Uterus (tissue), 3 donors: ENCODE measurements at regions not wholly inside any gene's neighbourhood (a gene's known extent, or its start where the extent isn't known, plus 50 kb on each side); places are given as distances from the start of the nearest gene placed in this dataset.

Experiments used
- DNase-seq, 2 donors: peaks; one replicate each; pipeline ENCODE4 v3.0.0-alpha.2; 2019 to 2020
- H3K27ac ChIP-seq, 2 donors: fragments of 200-600 bp; sonication (generic); 1 replicate in 1 of 2; 2 replicates in 1 of 2; pipeline ENCODE4 v1.5.1; 2016 to 2018
- H3K27me3 ChIP-seq, 2 donors: fragments of 200-600 bp; sonication (generic); one replicate each; pipeline ENCODE4 v1.5.1; 2018 to 2019; ENCODE audit warnings: control low read depth in 1 of 2
- H3K36me3 ChIP-seq, 2 donors: fragments of 200-600 bp; sonication (generic); one replicate each; pipeline ENCODE4 v1.5.1; 2019; ENCODE audit warnings: control low read depth in 1 of 2
- H3K4me1 ChIP-seq, 2 donors: fragments of 200-600 bp; sonication (generic); one replicate each; pipeline ENCODE4 v1.5.1; 2018 to 2019; ENCODE audit warnings: control low read depth in 1 of 2
- H3K4me3 ChIP-seq, 2 donors: fragments of 200-600 bp; sonication (generic); 1 replicate in 1 of 2; 2 replicates in 1 of 2; pipeline ENCODE4 v1.5.1; 2018 to 2019; ENCODE audit warnings: mild to moderate bottlenecking in 1 of 2
- H3K9me3 ChIP-seq, 2 donors: fragments of 200-600 bp; sonication (generic); one replicate each; pipeline ENCODE4 v1.5.1; 2019; ENCODE audit warnings: control low read depth in 1 of 2
- POLR2A ChIP-seq, 2 donors: fragments of 450-650 bp; IDR thresholded peaks; one replicate each; pipeline ENCODE4 v1.6.1; 2016; ENCODE audit warnings: antibody characterized with exemption in 2 of 2, mild to moderate bottlenecking in 1 of 2, moderate library complexity in 1 of 2
- intact Hi-C: fragments of 100-400 bp; cut with DNase I; formaldehyde crosslinking; loops from one replicate; pipeline ENCODE4 v1.15.1; 2023; ENCODE audit warnings: low total_unique reads
- TF ChIP-seq, protein P1 (sequence below), 4 experiments: fragments of 200-600 bp in 2 of 4; fragments of 450-650 bp in 2 of 4; sonication (generic) in 2 of 4; IDR thresholded peaks; one replicate each; pipeline ENCODE4 v1.5.1; 2016 to 2019; ENCODE audit warnings: antibody characterized with exemption in 4 of 4, mild to moderate bottlenecking in 2 of 4, moderate library complexity in 1 of 4
- donor health status: DM: yes; HTN: yes; CAD: no.

DNA sequence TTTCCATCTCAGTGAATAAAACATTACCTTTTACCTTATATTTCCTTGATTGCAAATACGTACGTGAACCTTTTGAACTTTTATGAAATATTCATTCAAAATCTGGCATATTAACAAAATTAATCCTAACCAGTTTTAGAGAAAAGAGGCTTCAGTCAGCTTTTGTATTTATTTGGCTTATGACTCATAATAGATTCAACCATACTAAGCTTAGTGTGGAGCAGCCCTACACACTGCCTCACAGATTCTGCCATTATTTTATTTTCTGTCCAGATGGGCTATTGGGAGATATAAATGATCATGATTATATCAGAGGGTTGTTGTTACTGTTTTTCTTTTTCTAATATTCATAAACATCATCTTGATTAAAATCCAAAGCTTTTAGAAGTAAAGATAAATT lies 325.5 kb downstream of the GPR37 start:
- no peak for TF ChIP-seq POLR2A (IDR thresholded peaks at IDR 0.05)
- TF ChIP-seq, protein P1, sequence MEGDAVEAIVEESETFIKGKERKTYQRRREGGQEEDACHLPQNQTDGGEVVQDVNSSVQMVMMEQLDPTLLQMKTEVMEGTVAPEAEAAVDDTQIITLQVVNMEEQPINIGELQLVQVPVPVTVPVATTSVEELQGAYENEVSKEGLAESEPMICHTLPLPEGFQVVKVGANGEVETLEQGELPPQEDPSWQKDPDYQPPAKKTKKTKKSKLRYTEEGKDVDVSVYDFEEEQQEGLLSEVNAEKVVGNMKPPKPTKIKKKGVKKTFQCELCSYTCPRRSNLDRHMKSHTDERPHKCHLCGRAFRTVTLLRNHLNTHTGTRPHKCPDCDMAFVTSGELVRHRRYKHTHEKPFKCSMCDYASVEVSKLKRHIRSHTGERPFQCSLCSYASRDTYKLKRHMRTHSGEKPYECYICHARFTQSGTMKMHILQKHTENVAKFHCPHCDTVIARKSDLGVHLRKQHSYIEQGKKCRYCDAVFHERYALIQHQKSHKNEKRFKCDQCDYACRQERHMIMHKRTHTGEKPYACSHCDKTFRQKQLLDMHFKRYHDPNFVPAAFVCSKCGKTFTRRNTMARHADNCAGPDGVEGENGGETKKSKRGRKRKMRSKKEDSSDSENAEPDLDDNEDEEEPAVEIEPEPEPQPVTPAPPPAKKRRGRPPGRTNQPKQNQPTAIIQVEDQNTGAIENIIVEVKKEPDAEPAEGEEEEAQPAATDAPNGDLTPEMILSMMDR (IDR thresholded peaks at IDR 0.05) = no peak
- Histone ChIP-seq H3K9me3 (no peaks in the 10 kb centered on the region), H3K4me3 (no peak overlapping the region), H3K4me1 (no peaks in the 10 kb centered on the region), H3K27me3 (no peaks in the 10 kb centered on the region), H3K27ac (no peak overlapping the region), H3K36me3 (no peaks in the 10 kb centered on the region)
- DNase-seq = no peak
- intact Hi-C loops = no loop called here

DNA sequence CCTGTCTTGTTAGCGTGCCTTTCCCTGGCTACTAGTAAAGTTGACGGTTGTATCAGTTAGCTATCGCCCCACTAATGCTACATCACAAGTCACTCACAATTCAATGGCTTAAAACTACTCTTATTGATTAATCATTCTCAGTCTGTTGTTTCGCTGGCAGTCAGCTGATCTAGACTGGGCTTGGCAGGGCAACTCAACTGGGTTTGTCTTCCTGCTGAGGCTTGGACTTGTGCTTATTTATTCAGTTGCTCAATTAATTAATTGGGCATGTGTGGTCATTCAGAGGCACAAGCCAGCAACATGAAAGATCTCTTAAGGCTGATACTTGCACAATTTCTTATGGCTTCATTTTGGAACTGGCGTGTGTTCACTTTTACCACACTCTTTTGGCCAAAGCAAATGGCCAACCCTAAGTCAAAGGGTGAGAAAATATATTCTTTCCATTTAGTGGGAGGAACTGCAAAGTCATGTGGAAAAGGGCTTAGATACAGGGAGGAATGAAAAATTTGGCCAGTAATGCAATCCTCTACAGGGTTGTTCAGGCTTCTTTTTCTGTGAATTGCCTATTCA lies 333.5 kb downstream of the GPR37 start:
- H3K4me1 ChIP-seq = no peaks in the 10 kb centered on the region
- H3K27me3 ChIP-seq = no peaks in the 10 kb centered on the region
- no peak overlapping the region for H3K27ac ChIP-seq
- TF ChIP-seq, protein P1 (IDR thresholded peaks at IDR 0.05) = no peak
- intact Hi-C loops = no loop called here
- no peak for DNase-seq
- no peak overlapping the region for H3K4me3 ChIP-seq
- H3K36me3 ChIP-seq = no peaks in the 10 kb centered on the region
- no peaks in the 10 kb centered on the region for H3K9me3 ChIP-seq

DNA sequence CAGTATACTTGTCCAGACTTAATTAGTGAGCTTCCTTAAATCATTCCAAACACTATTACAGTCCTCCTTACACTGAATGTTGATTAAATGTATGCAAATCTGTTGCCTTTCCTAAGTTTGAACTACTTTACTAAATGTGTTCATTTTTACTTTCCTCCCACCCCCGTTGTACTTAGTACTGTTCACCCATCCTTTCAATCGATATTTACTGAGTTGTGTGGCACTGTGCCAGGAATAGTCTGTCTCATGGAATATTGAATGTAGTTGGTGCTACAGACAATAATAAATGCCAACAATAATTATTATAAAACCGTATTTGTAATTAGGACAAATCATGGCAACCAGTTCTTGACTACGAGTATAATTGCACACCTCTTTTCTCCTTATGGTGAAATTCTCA lies 335.7 kb downstream of the GPR37 start:
- H3K9me3 ChIP-seq = no peaks in the 10 kb centered on the region
- no peak for DNase-seq
- no peak for TF ChIP-seq POLR2A (IDR thresholded peaks at IDR 0.05)
- TF ChIP-seq, protein P1 (IDR thresholded peaks at IDR 0.05) = no peak
- intact Hi-C loops = no loop called here
- H3K4me1 ChIP-seq = no peaks in the 10 kb centered on the region
- no peaks in the 10 kb centered on the region for H3K36me3 ChIP-seq
- H3K27ac ChIP-seq = no peak overlapping the region
- no peak overlapping the region for H3K4me3 ChIP-seq
- H3K27me3 ChIP-seq = no peaks in the 10 kb centered on the region

DNA sequence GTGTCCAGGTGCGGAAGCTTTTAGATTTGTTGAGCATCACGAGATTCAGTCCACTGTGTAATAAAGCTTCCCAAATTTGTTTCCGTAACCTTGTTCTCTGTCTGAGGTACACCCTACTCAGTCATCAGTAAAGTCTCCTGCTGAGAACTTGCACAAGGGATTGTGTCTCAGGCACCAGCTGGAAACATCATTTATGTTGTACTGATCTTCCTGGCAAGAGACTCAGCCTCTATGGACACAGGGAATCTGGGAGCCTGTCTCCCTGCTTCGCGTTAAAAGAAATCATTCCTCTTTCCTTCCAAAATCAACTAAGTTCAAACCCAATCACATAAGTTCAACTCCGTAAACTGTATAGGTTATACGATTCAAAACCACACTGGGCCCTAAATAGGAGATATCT lies 336.8 kb downstream of the GPR37 start:
- no peaks in the 10 kb centered on the region for H3K4me1 ChIP-seq
- H3K9me3 ChIP-seq = no peaks in the 10 kb centered on the region
- intact Hi-C loops = no loop called here
- no peaks in the 10 kb centered on the region for H3K36me3 ChIP-seq
- no peaks in the 10 kb centered on the region for H3K27me3 ChIP-seq
- TF ChIP-seq POLR2A (IDR thresholded peaks at IDR 0.05) = no peak
- TF ChIP-seq, protein P1 (IDR thresholded peaks at IDR 0.05) = no peak
- no peak overlapping the region for H3K27ac ChIP-seq
- no peak for DNase-seq
- H3K4me3 ChIP-seq = no peak overlapping the region

DNA sequence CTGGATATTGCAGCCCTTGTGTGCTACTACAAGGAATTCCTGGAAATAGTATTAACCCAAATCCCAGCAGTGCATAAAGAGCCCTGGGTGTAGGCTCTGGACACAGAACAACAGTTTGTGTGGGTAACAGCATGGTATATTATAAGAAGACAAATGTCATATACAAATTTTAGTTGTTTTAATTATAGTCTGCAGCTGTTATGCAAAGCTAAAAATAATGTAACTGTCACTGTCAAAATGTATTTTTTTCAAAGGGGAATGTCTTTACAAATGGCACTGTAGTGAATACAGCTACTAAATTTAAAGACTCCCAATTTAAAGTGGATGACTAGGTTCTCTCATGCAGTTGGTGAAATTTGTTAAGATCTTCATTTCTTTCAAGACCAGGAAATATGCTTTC lies 339.0 kb downstream of the GPR37 start:
- Histone ChIP-seq H3K36me3 (no peaks in the 10 kb centered on the region), H3K4me3 (no peak overlapping the region), H3K27me3 (no peaks in the 10 kb centered on the region), H3K9me3 (no peaks in the 10 kb centered on the region), H3K27ac (no peak overlapping the region), H3K4me1 (no peaks in the 10 kb centered on the region)
- TF ChIP-seq, protein P1 (IDR thresholded peaks at IDR 0.05) = no peak
- no peak for TF ChIP-seq POLR2A (IDR thresholded peaks at IDR 0.05)
- intact Hi-C loops = no loop called here
- no peak for DNase-seq
